D341Med (cell line): ENCODE measurements at regions not wholly inside any gene's neighbourhood (a gene's known extent, or its start where the extent isn't known, plus 50 kb on each side); places are given as distances from the start of the nearest gene placed in this dataset.
"Not testable (repeated sequence)": the region's sequence is repeated elsewhere in the genome, so short reads cannot be mapped to it uniquely, and the experiment has no call there.

ENCODE experiments used
- DNase-seq: peaks from one replicate; pipeline ENCODE4 v3.0.0; 2012; ENCODE audit warnings: low spot score

- no peak for DNase-seq
Measured at GRCh38 chr13:42398533-42398932, 126.6 kb downstream of the AKAP11 start.

- DNase-seq = no peak
Measured at GRCh38 chr13:42400188-42400833, 128.4 kb downstream of the AKAP11 start.

GRCh38 chr13:42401376-42401775 is 129.4 kb downstream of the AKAP11 start:
- no peak for DNase-seq

GRCh38 chr13:42405665-42406390 is 133.9 kb downstream of the AKAP11 start:
- DNase-seq = no peak

GRCh38 chr13:42409075-42409474 is 137.1 kb downstream of the AKAP11 start:
- no peak for DNase-seq

GRCh38 chr13:42409551-42409950 is 137.6 kb downstream of the AKAP11 start:
- no peak for DNase-seq

GRCh38 chr13:42412812-42413483 is 141.0 kb downstream of the AKAP11 start:
- no peak for DNase-seq

GRCh38 chr13:42413484-42413815 is 141.5 kb downstream of the AKAP11 start:
- no peak for DNase-seq

- DNase-seq = no peak
Measured at GRCh38 chr13:42417626-42418025, 145.7 kb downstream of the AKAP11 start.

- no peak for DNase-seq
Measured at GRCh38 chr13:42418184-42418583, 146.2 kb downstream of the AKAP11 start.

- no peak for DNase-seq
Measured at GRCh38 chr13:42420304-42420703, 148.4 kb downstream of the AKAP11 start.

GRCh38 chr13:42422681-42423080 is 150.7 kb downstream of the AKAP11 start:
- no peak for DNase-seq

GRCh38 chr13:42424182-42424581 is 149.8 kb upstream of the TNFSF11 start:
- DNase-seq = no peak

GRCh38 chr13:42445354-42445753 is 128.6 kb upstream of the TNFSF11 start:
- no peak for DNase-seq

GRCh38 chr13:42446597-42446996 is 127.4 kb upstream of the TNFSF11 start:
- not testable (repeated sequence) for DNase-seq

GRCh38 chr13:42453091-42453645 is 120.8 kb upstream of the TNFSF11 start:
- no peak for DNase-seq

GRCh38 chr13:42454749-42455148 is 119.2 kb upstream of the TNFSF11 start:
- DNase-seq = no peak

- DNase-seq = no peak
Measured at GRCh38 chr13:42458193-42458592, 115.8 kb upstream of the TNFSF11 start.

GRCh38 chr13:42466123-42466522 is 107.8 kb upstream of the TNFSF11 start:
- no peak for DNase-seq

- no peak for DNase-seq
Measured at GRCh38 chr13:42466609-42467008, 107.3 kb upstream of the TNFSF11 start.

- DNase-seq = no peak
Measured at GRCh38 chr13:42474954-42475353, 99.0 kb upstream of the TNFSF11 start.

GRCh38 chr13:42477596-42478190 is 96.3 kb upstream of the TNFSF11 start:
- DNase-seq = no peak
